ENCODE measurements at regions not wholly inside any gene's neighbourhood (a gene's known extent, or its start where the extent isn't known, plus 50 kb on each side); places are given as distances from the start of the nearest gene placed in this dataset.

GRCh38 chr15:62485170-62485720, 320.2 kb upstream of the C2CD4B start:
- no peak for TF ChIP-seq ZFX (IDR thresholded peaks at IDR 0.05; ENCODE audit: borderline replicate concordance)
- TF ChIP-seq CTCF (IDR thresholded peaks at IDR 0.05): no peak

Data from 22Rv1 (cell line).